ENCODE measurements at regions not wholly inside any gene's neighbourhood (a gene's known extent, or its start where the extent isn't known, plus 50 kb on each side); places are given as distances from the start of the nearest gene placed in this dataset.

- no peak for TF ChIP-seq POLR2A (IDR thresholded peaks at IDR 0.05)
- no peak for TF ChIP-seq CTCF (IDR thresholded peaks at IDR 0.05)
Observed at GRCh38 chr4:163776957-163777356, 282.5 kb downstream of the TMA16 start.

Data from body of pancreas (tissue), 4 donors.